CD4-positive, alpha-beta T cell (primary cell): ENCODE measurements at regions not wholly inside any gene's neighbourhood (a gene's known extent, or its start where the extent isn't known, plus 50 kb on each side); places are given as distances from the start of the nearest gene placed in this dataset.

ENCODE experiments used
- ATAC-seq: fragments of 200-7000 bp; cut with Tn5 transposase; one replicate; pipeline ENCODE4 v1.10.0; 2022; ENCODE audit warnings: mild to moderate bottlenecking; ENCODE audit not compliant: poor library complexity
- CTCF ChIA-PET: fragments of 350-600 bp; sonication (Branson Sonifier 250); formaldehyde crosslinking; loops from one replicate; lab custom pipeline; 2021; ENCODE audit warnings: antibody characterized with exemption, inconsistent platforms; lab: Charles Lee
- POLR2A ChIA-PET: fragments of 350-600 bp; sonication (Branson Sonifier 250); formaldehyde crosslinking; loops from one replicate; lab custom pipeline; 2021; ENCODE audit warnings: antibody characterized with exemption, inconsistent platforms; lab: Charles Lee
- DNase-seq, 14 experiments: peaks; one replicate each; pipeline ENCODE4 v3.0.0-alpha.2; 2013 to 2020; ENCODE audit warnings: mixed read lengths in 2 of 14
- H3K27ac ChIP-seq, 2 donors: one replicate each; pipeline versions ENCODE4 v1.5.1 to v1.7.0; 2013; ENCODE audit warnings: low read length in 2 of 2, low read depth in 1 of 2, mild to moderate bottlenecking in 1 of 2
- H3K27me3 ChIP-seq, 2 experiments: 1 replicate in 1 of 2; 2 replicates in 1 of 2; pipeline versions ENCODE4 v1.6.1 to v1.7.0; 2013; ENCODE audit warnings: low read length in 2 of 2, control low read depth in 1 of 2, mild to moderate bottlenecking in 1 of 2, moderate library complexity in 1 of 2; ENCODE audit not compliant: insufficient read depth in 2 of 2, control insufficient read depth in 1 of 2
- H3K36me3 ChIP-seq: one replicate; pipeline ENCODE4 v1.6.1; 2013; ENCODE audit warnings: low read length, control low read depth; ENCODE audit not compliant: insufficient read depth
- H3K4me1 ChIP-seq: one replicate; pipeline ENCODE4 v1.6.1; 2013; ENCODE audit warnings: low read length, control low read depth; ENCODE audit not compliant: insufficient read depth
- H3K4me3 ChIP-seq: one replicate; pipeline ENCODE4 v1.5.1; 2013; ENCODE audit warnings: mild to moderate bottlenecking, low read length, moderate library complexity
- H3K9me3 ChIP-seq, 2 experiments: 1 replicate in 1 of 2; 2 replicates in 1 of 2; pipeline versions ENCODE4 v1.6.1 to v1.7.0; 2013; ENCODE audit warnings: low read length in 2 of 2, mild to moderate bottlenecking in 2 of 2, control low read depth in 1 of 2, moderate library complexity in 1 of 2; ENCODE audit not compliant: control insufficient read depth in 1 of 2, insufficient read depth in 1 of 2
- H3K27ac Mint-ChIP-seq: one replicate; pipeline ENCODE4 v1.8.0; 2020; ENCODE audit warnings: mixed read lengths
- H3K27me3 Mint-ChIP-seq: one replicate; pipeline ENCODE4 v1.8.0; 2021; ENCODE audit warnings: mixed read lengths
- H3K36me3 Mint-ChIP-seq: one replicate; pipeline ENCODE4 v1.8.0; 2021; ENCODE audit warnings: low read depth, mixed read lengths
- H3K4me1 Mint-ChIP-seq: one replicate; pipeline ENCODE4 v1.8.0; 2021; ENCODE audit warnings: low read depth, mixed read lengths
- H3K4me3 Mint-ChIP-seq: one replicate; pipeline ENCODE4 v1.8.0; 2020; ENCODE audit warnings: mild to moderate bottlenecking, mixed read lengths
- H3K9me3 Mint-ChIP-seq: one replicate; pipeline ENCODE4 v1.8.0; 2020; ENCODE audit warnings: mixed read lengths
- CTCF ChIP-seq: fragments of 200-600 bp; IDR thresholded peaks from one replicate; pipeline ENCODE4 v1.8.0; 2022; ENCODE audit warnings: antibody characterized with exemption, mild to moderate bottlenecking
- intact Hi-C, 2 experiments: fragments of 100-400 bp; cut with DNase I in 1 of 2; cut with micrococcal nuclease in 1 of 2; formaldehyde crosslinking; loops; one replicate each; pipeline versions ENCODE4 v1.15.1 to v1.9.0; 2023 to 2025; cut with DNase I, micrococcal nuclease

- H3K4me3 ChIP-seq, result no peak overlapping the region
- Mint-ChIP-seq H3K4me3 (no peak overlapping the region), H3K36me3 (no peaks in the 10 kb centered on the region), H3K27ac (no peak overlapping the region), H3K9me3 (peaks cover 10% of the 10 kb centered on the region), H3K27me3 (no peaks in the 10 kb centered on the region), H3K4me1 (no peaks in the 10 kb centered on the region)
- H3K27me3 ChIP-seq, result no peaks in the 10 kb centered on the region
- CTCF ChIA-PET, result no interaction called here
- no peaks in the 10 kb centered on the region for H3K36me3 ChIP-seq
- intact Hi-C loops, result no loop called here
- H3K27ac ChIP-seq, result no peak overlapping the region
- no peaks in the 10 kb centered on the region for H3K4me1 ChIP-seq
- DNase-seq (no peak), ATAC-seq (no peak)
- peaks cover 0 to 13% of the 10 kb centered on the region in 2 experiments for H3K9me3 ChIP-seq
- TF ChIP-seq CTCF, result no peak
- POLR2A ChIA-PET, result no interaction called here
Observed at GRCh38 chr5:5017827-5018577, 122.1 kb upstream of the ADAMTS16 start.

GRCh38 chr5:5018578-5018970, 121.6 kb upstream of the ADAMTS16 start:
- DNase-seq, result no peak
- intact Hi-C loops, result no loop called here
- CTCF ChIA-PET, result no interaction called here
- Histone ChIP-seq H3K4me3 (no peak overlapping the region), H3K27me3 (no peaks in the 10 kb centered on the region), H3K36me3 (no peaks in the 10 kb centered on the region), H3K27ac (no peak overlapping the region), H3K9me3 (peaks cover 0 to 13% of the 10 kb centered on the region in 2 experiments), H3K4me1 (no peaks in the 10 kb centered on the region)
- Mint-ChIP-seq H3K27ac (no peak overlapping the region), H3K36me3 (no peaks in the 10 kb centered on the region), H3K9me3 (peaks cover 10% of the 10 kb centered on the region), H3K27me3 (no peaks in the 10 kb centered on the region), H3K4me1 (no peaks in the 10 kb centered on the region), H3K4me3 (no peak overlapping the region)
- no peak for ATAC-seq
- TF ChIP-seq CTCF, result no peak
- POLR2A ChIA-PET, result no interaction called here

- Mint-ChIP-seq H3K36me3 (no peaks in the 10 kb centered on the region), H3K4me3 (no peak overlapping the region), H3K9me3 (peaks cover 8% of the 10 kb centered on the region), H3K4me1 (no peaks in the 10 kb centered on the region), H3K27me3 (no peaks in the 10 kb centered on the region), H3K27ac (no peak overlapping the region)
- intact Hi-C loops, result no loop called here
- Histone ChIP-seq H3K4me3 (no peak overlapping the region), H3K27me3 (no peaks in the 10 kb centered on the region), H3K27ac (no peak overlapping the region), H3K9me3 (peaks cover 0 to 21% of the 10 kb centered on the region in 2 experiments), H3K36me3 (no peaks in the 10 kb centered on the region), H3K4me1 (peaks cover 4% of the 10 kb centered on the region)
- no peak for DNase-seq
- ATAC-seq, result no peak
- TF ChIP-seq CTCF, result no peak
- ChIA-PET CTCF (no interaction called here), POLR2A (no interaction called here)
Observed at GRCh38 chr5:5021436-5021835, 118.7 kb upstream of the ADAMTS16 start.
